GM19023 (cell line): ENCODE measurements at regions not wholly inside any gene's neighbourhood (a gene's known extent, or its start where the extent isn't known, plus 50 kb on each side); places are given as distances from the start of the nearest gene placed in this dataset.

Source experiments
- ATAC-seq: cut with Tn5 transposase; IDR thresholded peaks from one replicate; pipeline ENCODE4 v1.9.1; 2021; ENCODE audit warnings: mild to moderate bottlenecking, moderate library complexity; ENCODE audit not compliant: unreplicated experiment

- ATAC-seq, result no peak
Measured at GRCh38 chr9:71213633-71214032, 92.2 kb upstream of the TRPM3 start.

- no peak for ATAC-seq
Measured at GRCh38 chr9:71210326-71210725, 88.9 kb upstream of the TRPM3 start.

GRCh38 chr9:71209890-71210289 lies 88.5 kb upstream of the TRPM3 start:
- ATAC-seq, result no peak

GRCh38 chr9:71202931-71203330 lies 81.5 kb upstream of the TRPM3 start:
- no peak for ATAC-seq

- no peak for ATAC-seq
Measured at GRCh38 chr9:71191708-71192107, 70.3 kb upstream of the TRPM3 start.

GRCh38 chr9:71183251-71183650 lies 61.8 kb upstream of the TRPM3 start:
- ATAC-seq, result no peak

GRCh38 chr9:71179183-71179582 lies 57.8 kb upstream of the TRPM3 start:
- no peak for ATAC-seq

GRCh38 chr9:71177901-71178300 lies 56.5 kb upstream of the TRPM3 start:
- ATAC-seq, result no peak

GRCh38 chr9:71171517-71171916 lies 50.1 kb upstream of the TRPM3 start:
- ATAC-seq, result no peak
